CD4-positive, alpha-beta T cell (primary cell): ENCODE measurements at regions not wholly inside any gene's neighbourhood (a gene's known extent, or its start where the extent isn't known, plus 50 kb on each side); places are given as distances from the start of the nearest gene placed in this dataset.

ENCODE experiments used
- ATAC-seq: fragments of 200-7000 bp; cut with Tn5 transposase; one replicate; pipeline ENCODE4 v1.10.0; 2022; ENCODE audit warnings: mild to moderate bottlenecking; ENCODE audit not compliant: poor library complexity
- CTCF ChIA-PET: fragments of 350-600 bp; sonication (Branson Sonifier 250); formaldehyde crosslinking; loops from one replicate; lab custom pipeline; 2021; ENCODE audit warnings: antibody characterized with exemption, inconsistent platforms; lab: Charles Lee
- POLR2A ChIA-PET: fragments of 350-600 bp; sonication (Branson Sonifier 250); formaldehyde crosslinking; loops from one replicate; lab custom pipeline; 2021; ENCODE audit warnings: antibody characterized with exemption, inconsistent platforms; lab: Charles Lee
- DNase-seq, 14 experiments: peaks; one replicate each; pipeline ENCODE4 v3.0.0-alpha.2; 2013 to 2020; ENCODE audit warnings: mixed read lengths in 2 of 14
- H3K27ac ChIP-seq, 2 donors: one replicate each; pipeline versions ENCODE4 v1.5.1 to v1.7.0; 2013; ENCODE audit warnings: low read length in 2 of 2, low read depth in 1 of 2, mild to moderate bottlenecking in 1 of 2
- H3K27me3 ChIP-seq, 2 experiments: 1 replicate in 1 of 2; 2 replicates in 1 of 2; pipeline versions ENCODE4 v1.6.1 to v1.7.0; 2013; ENCODE audit warnings: low read length in 2 of 2, control low read depth in 1 of 2, mild to moderate bottlenecking in 1 of 2, moderate library complexity in 1 of 2; ENCODE audit not compliant: insufficient read depth in 2 of 2, control insufficient read depth in 1 of 2
- H3K36me3 ChIP-seq: one replicate; pipeline ENCODE4 v1.6.1; 2013; ENCODE audit warnings: low read length, control low read depth; ENCODE audit not compliant: insufficient read depth
- H3K4me1 ChIP-seq: one replicate; pipeline ENCODE4 v1.6.1; 2013; ENCODE audit warnings: low read length, control low read depth; ENCODE audit not compliant: insufficient read depth
- H3K4me3 ChIP-seq: one replicate; pipeline ENCODE4 v1.5.1; 2013; ENCODE audit warnings: mild to moderate bottlenecking, low read length, moderate library complexity
- H3K9me3 ChIP-seq, 2 experiments: 1 replicate in 1 of 2; 2 replicates in 1 of 2; pipeline versions ENCODE4 v1.6.1 to v1.7.0; 2013; ENCODE audit warnings: low read length in 2 of 2, mild to moderate bottlenecking in 2 of 2, control low read depth in 1 of 2, moderate library complexity in 1 of 2; ENCODE audit not compliant: control insufficient read depth in 1 of 2, insufficient read depth in 1 of 2
- H3K27ac Mint-ChIP-seq: one replicate; pipeline ENCODE4 v1.8.0; 2020; ENCODE audit warnings: mixed read lengths
- H3K27me3 Mint-ChIP-seq: one replicate; pipeline ENCODE4 v1.8.0; 2021; ENCODE audit warnings: mixed read lengths
- H3K36me3 Mint-ChIP-seq: one replicate; pipeline ENCODE4 v1.8.0; 2021; ENCODE audit warnings: low read depth, mixed read lengths
- H3K4me1 Mint-ChIP-seq: one replicate; pipeline ENCODE4 v1.8.0; 2021; ENCODE audit warnings: low read depth, mixed read lengths
- H3K4me3 Mint-ChIP-seq: one replicate; pipeline ENCODE4 v1.8.0; 2020; ENCODE audit warnings: mild to moderate bottlenecking, mixed read lengths
- H3K9me3 Mint-ChIP-seq: one replicate; pipeline ENCODE4 v1.8.0; 2020; ENCODE audit warnings: mixed read lengths
- CTCF ChIP-seq: fragments of 200-600 bp; IDR thresholded peaks from one replicate; pipeline ENCODE4 v1.8.0; 2022; ENCODE audit warnings: antibody characterized with exemption, mild to moderate bottlenecking
- intact Hi-C, 2 experiments: fragments of 100-400 bp; cut with DNase I in 1 of 2; cut with micrococcal nuclease in 1 of 2; formaldehyde crosslinking; loops; one replicate each; pipeline versions ENCODE4 v1.15.1 to v1.9.0; 2023 to 2025; cut with DNase I, micrococcal nuclease

GRCh38 chr3:81380234-81380633, 381.2 kb downstream of the GBE1 start:
- H3K27ac ChIP-seq = no peak overlapping the region
- H3K36me3 ChIP-seq = no peaks in the 10 kb centered on the region
- H3K4me3 Mint-ChIP-seq = no peak overlapping the region
- DNase-seq (no peak), ATAC-seq (no peak)
- no peaks in the 10 kb centered on the region for H3K36me3 Mint-ChIP-seq
- intact Hi-C loops = no loop called here
- H3K4me1 ChIP-seq = no peaks in the 10 kb centered on the region
- no peaks in the 10 kb centered on the region for H3K4me1 Mint-ChIP-seq
- H3K4me3 ChIP-seq = no peak overlapping the region
- H3K9me3 Mint-ChIP-seq = peaks cover 2% of the 10 kb centered on the region
- no peaks in the 10 kb centered on the region for H3K27me3 ChIP-seq
- H3K9me3 ChIP-seq = peaks cover 5 to 13% of the 10 kb centered on the region in 2 experiments
- H3K27ac Mint-ChIP-seq = no peak overlapping the region
- CTCF ChIA-PET = no interaction called here
- H3K27me3 Mint-ChIP-seq = no peaks in the 10 kb centered on the region
- TF ChIP-seq CTCF = no peak
- POLR2A ChIA-PET = no interaction called here

- Histone ChIP-seq H3K36me3 (no peaks in the 10 kb centered on the region), H3K4me1 (no peaks in the 10 kb centered on the region), H3K9me3 (peaks cover 5 to 13% of the 10 kb centered on the region in 2 experiments), H3K27me3 (no peaks in the 10 kb centered on the region), H3K4me3 (no peak overlapping the region), H3K27ac (no peak overlapping the region)
- Mint-ChIP-seq H3K4me3 (no peak overlapping the region), H3K9me3 (peaks cover 2% of the 10 kb centered on the region), H3K27me3 (no peaks in the 10 kb centered on the region), H3K27ac (no peak overlapping the region), H3K36me3 (no peaks in the 10 kb centered on the region), H3K4me1 (no peaks in the 10 kb centered on the region)
- ChIA-PET POLR2A (no interaction called here), CTCF (no interaction called here)
- DNase-seq (no peak), ATAC-seq (no peak)
- intact Hi-C loops = no loop called here
- no peak for TF ChIP-seq CTCF
These were observed 382.7 kb downstream of the GBE1 start for GRCh38 chr3:81378552-81379293.

DNA sequence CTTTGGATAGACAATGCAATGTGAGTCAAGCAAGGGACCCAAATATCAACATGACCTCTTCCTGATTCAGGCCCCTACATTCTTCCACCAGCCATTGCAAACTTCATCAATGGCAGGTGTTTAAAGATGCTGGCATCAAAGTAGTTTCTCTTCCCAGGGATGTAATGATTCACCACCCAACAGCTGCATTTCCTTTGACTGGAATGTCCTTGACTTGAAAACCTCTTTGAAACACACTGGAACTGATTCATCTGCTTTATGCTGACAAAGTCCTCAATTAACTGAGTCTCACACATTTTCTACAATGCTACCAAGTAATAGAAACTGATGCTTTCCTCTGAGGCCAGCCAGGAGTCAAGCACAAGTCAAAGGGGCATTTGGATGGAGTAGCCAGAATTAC, 385.5 kb downstream of the GBE1 start:
- no peaks in the 10 kb centered on the region for H3K4me1 Mint-ChIP-seq
- ATAC-seq (no peak), DNase-seq (no peak)
- no peak overlapping the region for H3K4me3 ChIP-seq
- peaks cover 5 to 17% of the 10 kb centered on the region in 2 experiments for H3K9me3 ChIP-seq
- no peak for TF ChIP-seq CTCF
- H3K4me3 Mint-ChIP-seq = no peak overlapping the region
- peaks cover 5% of the 10 kb centered on the region for H3K9me3 Mint-ChIP-seq
- no peak overlapping the region for H3K27ac Mint-ChIP-seq
- POLR2A ChIA-PET = no interaction called here
- H3K27me3 Mint-ChIP-seq = no peaks in the 10 kb centered on the region
- CTCF ChIA-PET = no interaction called here
- intact Hi-C loops = no loop called here
- no peak overlapping the region for H3K27ac ChIP-seq
- H3K4me1 ChIP-seq = no peaks in the 10 kb centered on the region
- H3K27me3 ChIP-seq = no peaks in the 10 kb centered on the region
- H3K36me3 Mint-ChIP-seq = no peaks in the 10 kb centered on the region
- no peaks in the 10 kb centered on the region for H3K36me3 ChIP-seq
